H9 (cell line): ENCODE measurements at regions not wholly inside any gene's neighbourhood (a gene's known extent, or its start where the extent isn't known, plus 50 kb on each side); places are given as distances from the start of the nearest gene placed in this dataset.

Source experiments
- DNase-seq: peaks from one replicate; pipeline ENCODE4 v3.0.0-alpha.2; 2017
- H2AFZ ChIP-seq: one replicate; pipeline ENCODE4 v1.6.1; 2013; ENCODE audit warnings: mild to moderate bottlenecking, low read length, control low read depth, moderate library complexity
- H2AK5ac ChIP-seq: 2 replicates; pipeline ENCODE4 v1.6.1; 2013; ENCODE audit warnings: low read length, control low read depth, mixed read lengths; ENCODE audit not compliant: insufficient read length
- H2BK120ac ChIP-seq: one replicate; pipeline ENCODE4 v1.6.1; 2013; ENCODE audit warnings: low read depth, mild to moderate bottlenecking, low read length, control low read depth, inconsistent platforms; ENCODE audit not compliant: poor library complexity, severe bottlenecking
- H2BK12ac ChIP-seq: 2 replicates; pipeline ENCODE4 v1.6.1; 2013; ENCODE audit warnings: low read length, control low read depth, mixed read lengths, low read depth; ENCODE audit not compliant: insufficient read length
- H2BK15ac ChIP-seq: 2 replicates; pipeline ENCODE4 v1.6.1; 2013; ENCODE audit warnings: low read depth, low read length, control low read depth
- H2BK20ac ChIP-seq: one replicate; pipeline ENCODE4 v1.6.1; 2013; ENCODE audit warnings: low read depth, mild to moderate bottlenecking, low read length, control low read depth, inconsistent platforms; ENCODE audit not compliant: poor library complexity, severe bottlenecking
- H2BK5ac ChIP-seq: 2 replicates; pipeline ENCODE4 v1.6.1; 2013; ENCODE audit warnings: low read length, control low read depth, mixed read lengths; ENCODE audit not compliant: insufficient read length
- H3K14ac ChIP-seq: 2 replicates; pipeline ENCODE4 v1.6.1; 2013; ENCODE audit warnings: low read length, control low read depth; ENCODE audit not compliant: insufficient read depth
- H3K18ac ChIP-seq: 2 replicates; pipeline ENCODE4 v1.6.1; 2013; ENCODE audit warnings: low read depth, mild to moderate bottlenecking, mixed read lengths, low read length, control low read depth; ENCODE audit not compliant: insufficient read length
- H3K23ac ChIP-seq: 2 replicates; pipeline ENCODE4 v1.6.1; 2013; ENCODE audit warnings: low read length, control low read depth, mixed read lengths, low read depth; ENCODE audit not compliant: insufficient read length
- H3K23me2 ChIP-seq: 2 replicates; pipeline ENCODE4 v1.6.1; 2013; ENCODE audit warnings: low read depth, mild to moderate bottlenecking, mixed read lengths, low read length, control low read depth; ENCODE audit not compliant: insufficient read length, poor library complexity, severe bottlenecking
- H3K27ac ChIP-seq: 2 replicates; pipeline ENCODE4 v1.5.1; 2013; ENCODE audit warnings: low read length, control low read depth, mixed read lengths, low read depth; ENCODE audit not compliant: insufficient read length
- H3K27me3 ChIP-seq: 2 replicates; pipeline ENCODE4 v1.6.1; 2013; ENCODE audit warnings: low read length, control low read depth, inconsistent platforms; ENCODE audit not compliant: insufficient read depth
- H3K4ac ChIP-seq: 2 replicates; pipeline ENCODE4 v1.6.1; 2013; ENCODE audit warnings: low read depth, mild to moderate bottlenecking, control low read depth, inconsistent platforms, low read length, moderate library complexity
- H3K4me1 ChIP-seq: 2 replicates; pipeline ENCODE4 v1.6.1; 2013; ENCODE audit warnings: low read length, control low read depth, inconsistent platforms; ENCODE audit not compliant: insufficient read depth
- H3K4me2 ChIP-seq: 2 replicates; pipeline ENCODE4 v1.6.1; 2013; ENCODE audit warnings: low read length, control low read depth, mixed read lengths; ENCODE audit not compliant: insufficient read length, insufficient read depth
- H3K56ac ChIP-seq: 2 replicates; pipeline ENCODE4 v1.6.1; 2013; ENCODE audit warnings: low read depth, mild to moderate bottlenecking, mixed read lengths, low read length, control low read depth; ENCODE audit not compliant: insufficient read length
- H3K79me1 ChIP-seq: 2 replicates; pipeline ENCODE4 v1.6.1; 2013; ENCODE audit warnings: low read depth, mild to moderate bottlenecking, moderate library complexity, low read length, control low read depth, inconsistent platforms; ENCODE audit not compliant: insufficient read depth, poor library complexity, severe bottlenecking
- H3K79me2 ChIP-seq: 2 replicates; pipeline ENCODE4 v1.6.1; 2013; ENCODE audit warnings: low read length, control low read depth, inconsistent platforms; ENCODE audit not compliant: insufficient read depth
- H3K9ac ChIP-seq: 2 replicates; pipeline ENCODE4 v1.6.1; 2013; ENCODE audit warnings: low read length, control low read depth, mixed read lengths; ENCODE audit not compliant: insufficient read length; ENCODE audit errors: extremely low read depth
- H3K9me3 ChIP-seq: one replicate; pipeline ENCODE4 v1.6.1; 2013; ENCODE audit warnings: low read depth, low read length, inconsistent platforms; ENCODE audit not compliant: control insufficient read depth
- H3T11ph ChIP-seq: one replicate; pipeline ENCODE4 v1.6.1; 2013; ENCODE audit warnings: mild to moderate bottlenecking, low read length, control low read depth, inconsistent platforms
- H4K20me1 ChIP-seq: one replicate; pipeline ENCODE4 v1.6.1; 2013; ENCODE audit not compliant: control insufficient read depth, insufficient read length, insufficient read depth
- H4K5ac ChIP-seq: 2 replicates; pipeline ENCODE4 v1.6.1; 2013; ENCODE audit warnings: low read depth, mild to moderate bottlenecking, mixed read lengths, low read length, control low read depth; ENCODE audit not compliant: insufficient read length
- H4K8ac ChIP-seq: replicated peaks from 2 replicates; pipeline ENCODE4 v1.6.1; 2013; ENCODE audit warnings: low read length, control low read depth, mixed read lengths, low read depth; ENCODE audit not compliant: insufficient read length
- H4K91ac ChIP-seq: 2 replicates; pipeline ENCODE4 v1.6.1; 2013; ENCODE audit warnings: low read depth, mild to moderate bottlenecking, moderate library complexity, mixed read lengths, low read length, control low read depth; ENCODE audit not compliant: insufficient read length
- H3K27ac Mint-ChIP-seq, 3 experiments: 2 replicates in 2 of 3; 3 replicates in 1 of 3; pipeline ENCODE4 v1.8.0; 2020 to 2021; ENCODE audit warnings: mixed read lengths in 3 of 3, mild to moderate bottlenecking in 1 of 3, moderate library complexity in 1 of 3
- H3K27me3 Mint-ChIP-seq: 2 replicates; pipeline ENCODE4 v1.8.0; 2021; ENCODE audit warnings: low read depth, mild to moderate bottlenecking, moderate library complexity, mixed read lengths
- H3K36me3 Mint-ChIP-seq, 3 experiments: 2 replicates in 2 of 3; 3 replicates in 1 of 3; pipeline ENCODE4 v1.8.0; 2020 to 2021; ENCODE audit warnings: low read depth in 3 of 3, mixed read lengths in 3 of 3; ENCODE audit not compliant: insufficient read depth in 1 of 3
- H3K4me1 Mint-ChIP-seq, 2 experiments: 2 replicates each; pipeline ENCODE4 v1.8.0; 2020; ENCODE audit warnings: mixed read lengths in 2 of 2
- H3K4me3 Mint-ChIP-seq, 2 experiments: 2 replicates in 1 of 2; 3 replicates in 1 of 2; pipeline ENCODE4 v1.8.0; 2020 to 2021; ENCODE audit warnings: mild to moderate bottlenecking in 2 of 2, mixed read lengths in 2 of 2, moderate library complexity in 1 of 2
- H3K9me3 Mint-ChIP-seq, 2 experiments: 2 replicates in 1 of 2; 3 replicates in 1 of 2; pipeline ENCODE4 v1.8.0; 2020; ENCODE audit warnings: mild to moderate bottlenecking in 2 of 2, mixed read lengths in 2 of 2, moderate library complexity in 1 of 2
- WGBS: extraction: QIAGEN DNeasy Blood & Tissue Kit; methylation state at CpG from one replicate; pipeline ENCODE4 v1.1.7; 2013; ENCODE audit warnings: missing lambda C conversion rate, low lambda C conversion rate, mixed read lengths; ENCODE audit not compliant: insufficient read length; ENCODE audit errors: extremely low coverage; 5-methylcytosine and 5-hydroxymethylcytosine counted together
- TF ChIP-seq, protein P1 (sequence below): fragments of 200-600 bp; sonication (generic); conservative IDR thresholded peaks from 3 replicates; pipeline ENCODE4 v1.8.0; 2021; ENCODE audit warnings: antibody characterized with exemption, mild to moderate bottlenecking

DNA sequence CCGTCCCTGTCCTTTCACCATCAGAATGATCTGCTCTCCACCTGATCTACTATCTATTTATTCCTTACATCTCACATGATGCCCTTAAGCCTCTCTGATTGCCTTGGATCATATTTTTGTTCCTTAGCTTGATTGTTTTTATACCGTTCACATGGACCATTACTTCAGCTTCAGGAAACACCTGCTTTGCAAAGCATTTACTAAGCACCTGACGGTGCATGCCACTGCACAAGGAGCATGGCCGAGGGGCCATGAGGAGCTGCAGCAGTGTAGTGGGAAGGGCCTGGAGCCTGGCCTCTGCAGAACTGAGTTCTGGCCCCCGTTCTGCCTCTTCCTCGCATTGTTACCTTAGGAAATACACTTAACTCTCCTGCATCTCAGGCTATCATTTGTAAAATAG, 124.1 kb upstream of the NDUFV2 start:
- H2BK12ac ChIP-seq = no peak overlapping the region
- H3K36me3 Mint-ChIP-seq = peaks cover 0 to 6% (median 0%) of the 10 kb centered on the region in 3 experiments; a peak in 2 of 7 replicates
- H3K4me2 ChIP-seq = no peak overlapping the region
- H3K23me2 ChIP-seq = no peaks in the 10 kb centered on the region
- no peak overlapping the region for H3T11ph ChIP-seq
- H4K91ac ChIP-seq = no peak overlapping the region
- H2BK120ac ChIP-seq = no peak overlapping the region
- H4K20me1 ChIP-seq = no peaks in the 10 kb centered on the region
- TF ChIP-seq, protein P1, sequence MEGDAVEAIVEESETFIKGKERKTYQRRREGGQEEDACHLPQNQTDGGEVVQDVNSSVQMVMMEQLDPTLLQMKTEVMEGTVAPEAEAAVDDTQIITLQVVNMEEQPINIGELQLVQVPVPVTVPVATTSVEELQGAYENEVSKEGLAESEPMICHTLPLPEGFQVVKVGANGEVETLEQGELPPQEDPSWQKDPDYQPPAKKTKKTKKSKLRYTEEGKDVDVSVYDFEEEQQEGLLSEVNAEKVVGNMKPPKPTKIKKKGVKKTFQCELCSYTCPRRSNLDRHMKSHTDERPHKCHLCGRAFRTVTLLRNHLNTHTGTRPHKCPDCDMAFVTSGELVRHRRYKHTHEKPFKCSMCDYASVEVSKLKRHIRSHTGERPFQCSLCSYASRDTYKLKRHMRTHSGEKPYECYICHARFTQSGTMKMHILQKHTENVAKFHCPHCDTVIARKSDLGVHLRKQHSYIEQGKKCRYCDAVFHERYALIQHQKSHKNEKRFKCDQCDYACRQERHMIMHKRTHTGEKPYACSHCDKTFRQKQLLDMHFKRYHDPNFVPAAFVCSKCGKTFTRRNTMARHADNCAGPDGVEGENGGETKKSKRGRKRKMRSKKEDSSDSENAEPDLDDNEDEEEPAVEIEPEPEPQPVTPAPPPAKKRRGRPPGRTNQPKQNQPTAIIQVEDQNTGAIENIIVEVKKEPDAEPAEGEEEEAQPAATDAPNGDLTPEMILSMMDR = no peak
- no peak overlapping the region for H3K4me3 Mint-ChIP-seq
- peaks cover 44 to 56% of the 10 kb centered on the region in 2 experiments for H3K4me1 Mint-ChIP-seq
- peaks cover 6 to 7% of the 10 kb centered on the region in 2 experiments; a peak in 4 of 5 replicates for H3K9me3 Mint-ChIP-seq
- H3K79me1 ChIP-seq = no peaks in the 10 kb centered on the region
- H3K27ac Mint-ChIP-seq = peak overlapping the region in 2 of 3 experiments; percentile 1 to 8; a peak in 2 of 7 replicates
- H3K27me3 ChIP-seq = no peaks in the 10 kb centered on the region
- H3K4ac ChIP-seq = no peak overlapping the region
- H3K56ac ChIP-seq = no peak overlapping the region
- no peak overlapping the region for H4K8ac ChIP-seq
- H2BK5ac ChIP-seq = no peak overlapping the region
- H3K79me2 ChIP-seq = no peaks in the 10 kb centered on the region
- H3K18ac ChIP-seq = no peak overlapping the region
- WGBS = no CpG with 5 or more reads among the region's 6 CpGs
- H3K9me3 ChIP-seq = no peaks in the 10 kb centered on the region
- no peak overlapping the region for H2BK15ac ChIP-seq
- H3K9ac ChIP-seq = no peak overlapping the region
- no peak overlapping the region for H4K5ac ChIP-seq
- no peak overlapping the region for H2AK5ac ChIP-seq
- H3K23ac ChIP-seq = no peak overlapping the region
- no peak overlapping the region for H3K27ac ChIP-seq
- peaks cover 6% of the 10 kb centered on the region for H3K4me1 ChIP-seq
- DNase-seq = no peak
- H3K14ac ChIP-seq = no peak overlapping the region
- H2BK20ac ChIP-seq = no peak overlapping the region
- no peak overlapping the region for H2AFZ ChIP-seq
- H3K27me3 Mint-ChIP-seq = no peaks in the 10 kb centered on the region
